ENCODE measurements at regions not wholly inside any gene's neighbourhood (a gene's known extent, or its start where the extent isn't known, plus 50 kb on each side); places are given as distances from the start of the nearest gene placed in this dataset.
"Not testable (repeated sequence)": the region's sequence is repeated elsewhere in the genome, so short reads cannot be mapped to it uniquely, and the experiment has no call there.

DNA sequence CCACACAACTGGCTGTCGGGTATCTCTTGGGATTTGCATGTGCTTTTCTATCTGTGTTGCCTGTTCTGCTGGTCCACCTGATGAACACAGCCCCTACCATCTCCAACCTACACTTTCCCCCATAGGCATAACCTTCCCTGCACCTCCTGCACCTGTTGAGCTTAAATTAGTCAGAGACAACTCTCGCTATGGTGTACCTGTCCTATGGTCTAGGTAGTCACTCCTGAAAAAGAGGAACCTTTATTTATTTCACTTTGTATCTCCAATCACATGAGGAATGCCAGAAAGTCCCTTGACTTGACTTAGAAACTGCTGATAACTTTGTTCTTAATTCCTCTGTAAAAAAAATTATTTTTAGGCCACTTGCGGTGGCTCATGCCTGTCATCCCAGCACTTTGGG lies 338.1 kb downstream of the DHRSX start:
- DNase-seq = no peak

DNA sequence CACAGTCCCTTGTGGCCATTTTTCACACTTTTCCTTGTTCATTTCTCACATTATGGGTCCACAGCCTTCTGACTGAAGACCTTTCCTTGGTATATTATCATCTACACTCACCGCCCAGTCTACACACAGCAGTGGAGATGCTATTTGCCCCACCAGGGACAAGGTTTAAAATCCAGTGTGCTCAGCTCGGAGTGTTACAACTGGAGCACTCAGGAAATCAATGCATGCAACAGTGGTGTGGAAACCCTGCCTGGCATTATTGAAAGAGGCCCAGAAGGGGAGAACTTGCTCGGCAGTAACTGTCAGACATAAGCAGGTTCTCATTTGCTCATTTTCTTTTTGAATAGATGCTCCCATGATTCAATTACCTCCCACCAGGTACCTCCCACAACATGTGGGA lies 340.9 kb downstream of the DHRSX start:
- DNase-seq = no peak

DNA sequence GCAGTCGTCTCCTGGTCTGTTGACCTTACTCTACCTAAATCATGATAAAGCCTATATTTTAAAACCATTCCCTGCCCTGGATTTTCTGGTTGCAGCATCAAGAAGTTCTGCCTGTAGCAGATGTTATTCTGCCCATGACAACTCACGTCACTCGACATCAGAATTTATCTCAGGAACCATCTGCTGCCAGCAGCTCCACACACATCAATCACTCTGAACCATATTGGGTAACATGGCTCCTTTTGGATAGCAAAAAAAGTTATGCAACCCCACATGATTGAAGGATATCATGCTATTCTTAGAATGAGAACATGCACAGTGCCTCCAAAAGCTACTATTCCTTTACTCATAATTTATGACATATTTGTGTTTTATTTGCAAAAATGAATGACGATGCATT lies 341.4 kb downstream of the DHRSX start:
- no peak for DNase-seq

DNA sequence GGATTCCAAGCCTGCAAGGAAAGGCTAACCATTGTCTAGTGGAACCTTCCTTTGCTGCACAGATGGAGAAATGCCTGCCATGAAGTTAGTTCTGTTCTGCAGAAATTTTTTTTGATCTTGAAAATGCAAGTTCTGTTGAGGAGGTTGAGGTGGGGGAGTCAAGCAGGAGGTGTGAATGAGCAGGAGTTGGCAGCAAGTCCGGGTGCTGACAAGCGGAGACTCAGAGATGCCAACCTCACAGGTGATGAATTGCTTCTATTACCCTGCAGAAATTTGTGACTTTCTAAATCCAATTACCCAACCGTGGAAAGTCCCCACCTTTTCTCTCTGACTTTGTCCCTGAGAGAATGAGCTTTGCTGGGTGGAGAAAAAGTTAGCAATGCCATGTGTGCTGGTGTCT lies 350.1 kb downstream of the DHRSX start:
- no peak for DNase-seq

DNA sequence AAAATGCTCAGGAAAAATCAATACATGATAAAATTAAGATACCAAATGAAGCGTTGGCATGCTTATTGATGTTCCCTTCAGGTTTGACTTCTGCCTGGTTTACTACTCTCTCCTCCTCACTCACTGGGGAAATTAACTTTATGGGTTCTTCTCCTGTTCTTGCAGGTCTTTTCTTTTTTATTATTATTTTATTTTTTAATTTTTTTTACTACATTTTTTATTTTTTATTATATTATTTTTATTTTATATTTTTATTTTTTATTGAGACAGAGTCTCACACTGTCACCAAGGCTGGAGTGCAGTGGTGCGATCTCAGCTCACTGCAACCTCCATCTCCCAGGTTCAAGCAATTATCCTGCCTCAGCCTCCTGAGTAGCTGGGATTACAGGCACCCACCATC lies 350.8 kb downstream of the DHRSX start:
- not testable (repeated sequence) for DNase-seq

DNA sequence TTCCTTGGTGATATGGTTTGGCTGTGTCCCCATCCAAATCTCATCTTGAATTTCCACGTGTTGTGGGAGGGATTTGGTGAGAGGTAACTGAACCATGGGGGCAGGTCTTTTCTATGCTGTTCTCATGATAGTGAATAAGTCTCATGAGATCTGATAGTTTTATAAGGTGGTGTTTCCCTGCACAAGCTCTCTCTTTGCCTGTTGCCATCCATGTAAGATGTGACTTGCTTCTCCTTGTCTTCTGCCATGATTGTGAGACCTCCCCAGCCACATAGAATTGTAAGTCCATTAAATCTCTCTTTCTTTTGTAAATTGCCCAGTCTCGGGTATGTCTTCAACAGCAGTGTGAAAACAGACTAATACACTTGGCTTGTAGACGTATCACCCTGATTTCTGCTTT lies 351.7 kb downstream of the DHRSX start:
- not testable (repeated sequence) for DNase-seq

DNA sequence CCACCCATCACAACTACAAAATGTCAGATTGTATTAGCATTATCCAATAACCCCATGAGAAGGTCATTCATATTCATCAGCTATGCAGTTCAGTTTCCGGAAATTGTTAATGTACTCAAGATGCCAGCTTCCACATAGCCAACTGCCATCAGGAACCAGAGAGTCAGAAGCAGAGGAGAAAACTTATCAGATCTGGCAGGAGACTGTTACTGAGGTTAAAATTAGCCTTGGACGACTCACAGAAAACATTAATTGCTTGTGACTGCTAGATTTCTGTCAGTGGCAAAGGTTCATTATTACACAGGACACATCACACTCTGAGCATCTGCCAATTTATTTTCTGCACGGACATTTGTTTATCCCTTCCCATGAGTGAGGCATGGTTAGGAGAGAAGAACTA lies 352.8 kb downstream of the DHRSX start:
- DNase-seq = peak; percentile 21

DNA sequence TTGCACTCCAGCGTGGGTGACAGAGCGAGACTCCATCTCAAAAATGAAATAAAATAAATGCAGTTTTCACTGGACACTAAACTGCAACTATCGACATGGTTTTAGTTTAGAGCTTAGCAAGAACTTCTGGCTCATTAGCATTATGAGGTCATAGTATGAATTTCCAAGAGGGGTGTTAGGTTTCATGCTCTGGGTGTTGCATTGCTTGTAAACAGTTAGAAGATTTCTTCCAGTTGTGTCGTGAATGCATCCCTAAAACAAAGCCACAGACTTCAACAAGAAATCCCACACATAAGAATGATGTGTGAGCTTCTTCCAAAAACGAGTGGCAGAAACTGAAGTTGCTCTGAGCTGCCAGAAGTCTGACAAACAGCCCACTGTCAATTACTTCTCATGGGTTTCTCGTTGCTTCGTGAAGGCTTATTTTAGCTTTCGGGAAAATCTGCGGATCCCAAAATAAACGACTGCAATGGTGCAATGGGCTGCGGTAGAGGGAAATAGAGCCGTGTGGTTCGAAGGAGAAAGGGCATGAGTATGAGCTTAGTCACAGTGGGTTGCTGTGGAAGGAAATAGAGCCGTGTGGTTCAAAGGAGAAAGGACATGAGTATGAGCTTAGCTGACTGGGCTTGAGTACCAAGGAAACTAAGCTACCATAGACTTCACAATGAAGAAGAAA lies 354.9 kb downstream of the DHRSX start:
- peak; percentile 42 for DNase-seq

DNA sequence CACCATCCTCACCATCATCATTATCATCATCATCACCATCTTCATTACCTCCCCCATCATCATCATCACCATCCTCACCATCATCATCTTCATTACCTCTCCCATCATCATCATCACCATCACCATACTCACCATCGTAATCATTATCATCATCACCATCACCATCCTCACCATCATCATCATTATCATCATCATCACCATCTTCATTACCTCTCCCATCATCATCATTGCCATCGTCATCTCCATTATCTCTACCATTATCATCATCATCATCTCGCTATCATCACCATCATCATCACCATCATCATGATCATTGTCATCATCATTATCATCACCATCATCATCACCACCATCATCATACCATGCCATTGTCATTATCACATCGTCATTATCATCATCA lies 362.9 kb downstream of the DHRSX start:
- no peak for DNase-seq

DNA sequence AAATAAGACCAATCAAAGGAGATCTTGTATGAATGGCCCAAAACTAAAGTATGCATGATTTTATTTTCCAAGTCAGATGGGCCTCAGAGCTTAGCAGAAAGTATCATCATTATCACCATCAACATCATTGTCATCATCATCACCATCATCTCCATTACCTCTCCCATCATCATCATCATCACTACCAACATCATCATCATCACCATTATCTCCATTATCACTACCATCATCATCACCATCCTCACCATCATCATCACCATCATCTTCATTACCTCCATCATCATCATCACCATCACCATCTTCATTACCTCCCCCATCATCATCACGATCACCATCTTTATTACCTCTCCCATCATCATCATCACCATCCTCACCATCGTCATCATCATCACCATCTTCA lies 363.9 kb downstream of the DHRSX start:
- DNase-seq = no peak

DNA sequence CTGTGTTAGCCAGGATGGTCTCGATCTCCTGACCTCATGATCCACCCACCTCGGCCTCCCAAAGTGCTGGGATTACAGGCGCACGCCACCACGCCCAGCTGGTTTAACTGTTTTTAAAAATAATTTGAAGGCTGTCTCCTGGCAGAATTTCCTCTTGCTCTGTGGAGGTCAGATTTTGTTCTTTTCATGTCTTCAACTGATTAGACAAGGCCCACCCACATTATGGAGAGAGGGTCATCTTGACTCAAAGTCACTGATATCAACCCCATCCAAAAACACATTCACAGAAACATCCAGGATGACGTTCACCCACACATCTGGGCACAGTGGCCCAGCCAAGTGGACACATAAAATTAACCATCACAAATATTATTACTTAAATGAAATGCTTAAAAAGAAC lies 365.4 kb downstream of the DHRSX start:
- DNase-seq = no peak

DNA sequence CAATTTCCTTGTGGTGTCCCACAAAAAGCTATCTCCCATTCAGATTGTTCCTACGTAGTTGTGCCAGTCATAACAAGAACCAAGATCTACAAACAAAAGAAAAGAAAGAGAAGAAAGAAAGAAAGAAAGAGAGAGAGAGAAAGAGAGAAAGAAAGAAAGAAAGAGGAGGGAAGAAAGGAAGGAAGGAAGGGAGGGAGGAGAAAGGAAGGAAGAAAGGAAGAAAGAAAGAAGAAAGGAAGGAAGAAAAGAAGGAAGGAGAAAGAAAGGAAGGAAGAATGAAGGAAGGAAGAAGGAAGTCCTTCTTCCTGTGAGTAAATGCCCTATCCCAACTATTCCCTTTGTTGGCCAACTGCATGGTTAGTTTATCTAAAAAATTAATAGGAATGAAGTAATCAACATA lies 366.0 kb downstream of the DHRSX start:
- DNase-seq = no peak
